OCI-LY1 (cell line): ENCODE measurements at regions not wholly inside any gene's neighbourhood (a gene's known extent, or its start where the extent isn't known, plus 50 kb on each side); places are given as distances from the start of the nearest gene placed in this dataset.

ENCODE experiments used
- H2AFZ ChIP-seq: fragments of 200-600 bp; sonication (generic), shearing (Covaris generic); 2 replicates; pipeline ENCODE4 v1.6.0; 2014; ENCODE audit warnings: antibody characterized with exemption, mild to moderate bottlenecking, low read length
- H3F3A ChIP-seq: fragments of 200-600 bp; sonication (generic), shearing (Covaris generic); 2 replicates; pipeline ENCODE4 v1.6.0; 2014; ENCODE audit warnings: mild to moderate bottlenecking, antibody characterized with exemption, low read length, moderate library complexity; ENCODE audit not compliant: insufficient read depth
- H3K27ac ChIP-seq: fragments of 200-600 bp; sonication (generic); 2 replicates; pipeline ENCODE4 v1.5.1; 2014; ENCODE audit warnings: low read length, mixed run types, mild to moderate bottlenecking, low read depth; ENCODE audit not compliant: poor library complexity, severe bottlenecking
- H3K27me3 ChIP-seq: fragments of 200-600 bp; sonication (generic); 2 replicates; pipeline ENCODE4 v1.6.0; 2014; ENCODE audit warnings: antibody characterized with exemption, mild to moderate bottlenecking, low read length, moderate library complexity; ENCODE audit not compliant: insufficient read depth
- H3K36me3 ChIP-seq: fragments of 200-600 bp; sonication (generic); 2 replicates; pipeline ENCODE4 v1.6.1; 2014; ENCODE audit warnings: mild to moderate bottlenecking, antibody characterized with exemption, low read length, moderate library complexity, mixed read lengths; ENCODE audit not compliant: insufficient read depth
- H3K4me1 ChIP-seq: fragments of 200-600 bp; sonication (generic); 2 replicates; pipeline ENCODE4 v1.5.1; 2014; ENCODE audit warnings: mild to moderate bottlenecking, low read length, moderate library complexity; ENCODE audit not compliant: insufficient read depth, severe bottlenecking
- H3K4me2 ChIP-seq: fragments of 200-600 bp; sonication (generic), shearing (Covaris generic); 2 replicates; pipeline ENCODE4 v1.6.1; 2014; ENCODE audit warnings: low read length
- H3K4me3 ChIP-seq: fragments of 200-600 bp; sonication (generic); 2 replicates; pipeline ENCODE4 v1.5.1; 2014; ENCODE audit warnings: low read length, low read depth, mild to moderate bottlenecking, mixed read lengths; ENCODE audit not compliant: poor library complexity, severe bottlenecking
- H3K79me2 ChIP-seq: fragments of 200-600 bp; shearing (Covaris generic); 2 replicates; pipeline ENCODE4 v1.6.1; 2016; ENCODE audit warnings: mixed run types, low read length, mixed read lengths; ENCODE audit not compliant: insufficient read depth
- H3K9ac ChIP-seq: fragments of 200-600 bp; sonication (generic), shearing (Covaris generic); 2 replicates; pipeline ENCODE4 v1.6.1; 2014; ENCODE audit warnings: mild to moderate bottlenecking, low read length, mixed read lengths
- H3K9me2 ChIP-seq: fragments of 200-600 bp; sonication (generic), shearing (Covaris generic); 2 replicates; pipeline ENCODE4 v1.6.1; 2014; ENCODE audit warnings: low read depth, mild to moderate bottlenecking, low read length, mixed read lengths
- H3K9me3 ChIP-seq: fragments of 200-600 bp; shearing (Covaris generic); 2 replicates; pipeline ENCODE4 v1.6.1; 2014; ENCODE audit warnings: low read length, mixed read lengths
- H4K20me1 ChIP-seq: fragments of 200-600 bp; sonication (generic), shearing (Covaris generic); 2 replicates; pipeline ENCODE4 v1.6.0; 2016; ENCODE audit warnings: mild to moderate bottlenecking, low read length; ENCODE audit not compliant: insufficient read depth
- EZH2 ChIP-seq: fragments of 200-600 bp; sonication (generic), shearing (Covaris generic); IDR thresholded peaks from 2 replicates; pipeline ENCODE4 v1.8.0; 2017; ENCODE audit warnings: borderline replicate concordance, mixed run types, mild to moderate bottlenecking, antibody characterized with exemption, low read length, moderate library complexity, mixed read lengths
- TF ChIP-seq, protein P1 (sequence below): fragments of 200-600 bp; sonication (generic), shearing (Covaris generic); IDR thresholded peaks from 2 replicates; pipeline ENCODE4 v1.5.1; 2017; ENCODE audit warnings: mild to moderate bottlenecking, antibody characterized with exemption, low read length, moderate library complexity, mixed read lengths

DNA sequence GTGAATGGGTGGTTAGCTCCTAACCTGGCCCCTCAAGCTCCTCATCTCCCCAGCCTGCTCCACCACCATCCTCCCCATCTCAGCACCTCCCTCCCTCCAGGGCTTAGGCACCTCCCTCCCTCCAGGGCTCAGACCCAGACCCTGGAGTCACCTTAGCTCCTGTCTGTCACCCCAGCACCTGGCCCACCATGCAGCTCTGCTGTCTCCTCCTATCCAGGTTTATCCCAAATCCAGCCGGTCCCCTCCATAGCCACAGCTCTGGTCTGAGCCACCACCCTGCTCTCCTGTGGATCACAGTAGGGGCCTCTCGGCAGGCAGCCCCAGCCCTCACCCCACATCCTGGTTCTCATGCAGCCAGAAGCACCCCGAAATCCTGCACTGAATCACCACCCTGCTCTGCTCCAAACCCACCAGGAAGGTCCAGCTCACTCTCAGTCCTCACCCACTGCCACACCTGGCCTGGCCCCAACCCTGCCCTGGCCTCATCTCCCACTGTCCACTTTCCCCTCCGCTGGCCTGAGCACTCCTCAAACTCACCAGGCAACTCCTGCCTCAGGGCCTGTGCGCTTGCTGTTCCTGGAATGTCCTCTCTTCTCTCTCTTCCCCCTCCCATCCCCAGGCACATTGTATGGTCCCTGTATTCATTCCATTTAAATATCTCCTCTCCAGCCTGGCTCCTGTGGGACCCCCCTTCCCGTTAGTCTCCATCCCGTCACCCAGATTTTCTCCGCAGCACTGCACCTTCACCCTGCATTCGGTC, 62.6 kb downstream of the DIO3 start:
- Histone ChIP-seq H3K4me1 (no peaks in the 10 kb centered on the region), H3K9me2 (no peaks in the 10 kb centered on the region), H3F3A (no peaks in the 10 kb centered on the region), H2AFZ (no peak overlapping the region), H3K27ac (no peak overlapping the region), H3K9me3 (no peaks in the 10 kb centered on the region), H3K79me2 (no peaks in the 10 kb centered on the region), H3K27me3 (no peaks in the 10 kb centered on the region), H3K36me3 (no peaks in the 10 kb centered on the region), H3K4me2 (no peak overlapping the region), H3K9ac (no peak overlapping the region), H3K4me3 (no peak overlapping the region), H4K20me1 (no peaks in the 10 kb centered on the region)
- TF ChIP-seq EZH2: no peak

DNA sequence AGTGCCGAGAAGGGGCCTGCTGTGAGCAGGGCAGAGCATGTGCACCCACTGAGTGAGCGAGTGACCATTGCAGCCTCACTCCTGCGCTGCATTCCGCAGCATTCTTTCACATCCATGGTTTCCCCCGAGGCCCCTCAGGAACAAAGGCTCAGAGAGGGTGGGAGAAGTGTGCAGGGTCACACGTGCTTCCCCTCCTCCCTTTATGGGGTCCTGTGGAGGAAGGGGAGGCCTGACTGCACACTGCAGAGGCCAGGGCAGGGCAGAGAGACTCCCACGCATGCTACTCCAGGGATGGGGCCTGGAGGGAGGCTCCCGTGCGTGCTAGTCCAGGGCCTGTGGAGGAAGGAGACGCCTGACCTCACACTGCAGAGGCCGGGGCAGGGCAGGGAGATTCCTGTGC, 63.2 kb downstream of the DIO3 start:
- Histone ChIP-seq H3K4me1 (no peaks in the 10 kb centered on the region), H3K9ac (no peak overlapping the region), H3K27ac (no peak overlapping the region), H4K20me1 (no peaks in the 10 kb centered on the region), H3K36me3 (no peaks in the 10 kb centered on the region), H3F3A (no peaks in the 10 kb centered on the region), H3K79me2 (no peaks in the 10 kb centered on the region), H3K27me3 (no peaks in the 10 kb centered on the region), H2AFZ (no peak overlapping the region), H3K9me3 (no peaks in the 10 kb centered on the region), H3K4me2 (no peak overlapping the region), H3K4me3 (no peak overlapping the region), H3K9me2 (no peaks in the 10 kb centered on the region)
- no peak for TF ChIP-seq EZH2
- TF ChIP-seq, protein P1, sequence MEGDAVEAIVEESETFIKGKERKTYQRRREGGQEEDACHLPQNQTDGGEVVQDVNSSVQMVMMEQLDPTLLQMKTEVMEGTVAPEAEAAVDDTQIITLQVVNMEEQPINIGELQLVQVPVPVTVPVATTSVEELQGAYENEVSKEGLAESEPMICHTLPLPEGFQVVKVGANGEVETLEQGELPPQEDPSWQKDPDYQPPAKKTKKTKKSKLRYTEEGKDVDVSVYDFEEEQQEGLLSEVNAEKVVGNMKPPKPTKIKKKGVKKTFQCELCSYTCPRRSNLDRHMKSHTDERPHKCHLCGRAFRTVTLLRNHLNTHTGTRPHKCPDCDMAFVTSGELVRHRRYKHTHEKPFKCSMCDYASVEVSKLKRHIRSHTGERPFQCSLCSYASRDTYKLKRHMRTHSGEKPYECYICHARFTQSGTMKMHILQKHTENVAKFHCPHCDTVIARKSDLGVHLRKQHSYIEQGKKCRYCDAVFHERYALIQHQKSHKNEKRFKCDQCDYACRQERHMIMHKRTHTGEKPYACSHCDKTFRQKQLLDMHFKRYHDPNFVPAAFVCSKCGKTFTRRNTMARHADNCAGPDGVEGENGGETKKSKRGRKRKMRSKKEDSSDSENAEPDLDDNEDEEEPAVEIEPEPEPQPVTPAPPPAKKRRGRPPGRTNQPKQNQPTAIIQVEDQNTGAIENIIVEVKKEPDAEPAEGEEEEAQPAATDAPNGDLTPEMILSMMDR: no peak

DNA sequence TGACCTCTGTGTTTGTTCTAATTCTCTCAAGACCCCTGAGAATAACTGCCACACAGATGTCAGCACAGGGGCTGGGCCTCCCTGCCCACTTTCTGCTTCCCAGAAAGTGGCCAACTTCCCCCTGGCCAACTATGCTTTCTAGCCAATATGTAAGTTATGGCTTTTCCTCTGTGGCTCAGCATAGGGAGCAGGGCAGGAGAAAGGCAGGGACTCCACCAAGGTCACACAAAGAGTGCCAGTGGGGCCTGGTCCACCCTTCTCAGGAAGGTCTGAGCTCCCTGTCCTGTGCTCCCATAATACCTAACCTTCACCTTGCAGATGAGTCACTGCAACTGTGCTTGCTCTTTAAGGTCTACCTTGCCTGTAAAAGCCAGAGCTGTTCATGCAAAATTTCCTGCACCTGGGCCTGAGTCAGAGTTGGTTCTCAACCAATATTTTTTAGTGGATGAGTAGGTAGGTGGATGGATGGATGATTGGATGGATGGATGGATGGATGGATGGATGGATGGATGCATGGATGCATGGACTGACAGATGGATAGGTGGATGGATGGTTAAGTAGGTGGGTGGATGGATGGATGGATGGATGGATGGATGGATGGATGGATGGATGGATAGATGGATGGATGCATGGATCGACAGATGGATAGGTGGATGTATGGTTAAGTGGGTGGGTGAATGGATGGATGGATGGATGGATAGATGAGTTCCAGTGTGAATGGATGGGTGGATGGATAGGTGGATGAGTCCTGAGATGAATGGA, 64.2 kb downstream of the DIO3 start:
- H3K36me3 ChIP-seq: no peaks in the 10 kb centered on the region
- TF ChIP-seq, protein P1: no peak
- no peak for TF ChIP-seq EZH2

More for the DNA sequence above, 64.2 kb downstream of the DIO3 start:
- Histone ChIP-seq H4K20me1 (no peaks in the 10 kb centered on the region), H3K4me1 (no peaks in the 10 kb centered on the region), H3K9me2 (no peaks in the 10 kb centered on the region), H3F3A (no peaks in the 10 kb centered on the region), H3K27me3 (no peaks in the 10 kb centered on the region), H2AFZ (no peak overlapping the region), H3K4me2 (no peak overlapping the region), H3K4me3 (no peak overlapping the region), H3K27ac (no peak overlapping the region), H3K79me2 (no peaks in the 10 kb centered on the region), H3K9ac (no peak overlapping the region), H3K9me3 (no peaks in the 10 kb centered on the region)
